ENCODE measurements at regions not wholly inside any gene's neighbourhood (a gene's known extent, or its start where the extent isn't known, plus 50 kb on each side); places are given as distances from the start of the nearest gene placed in this dataset.

GRCh38 chrX:95585321-95585720 is 1099.3 kb upstream of the DIAPH2 start:
- TF ChIP-seq YY1 (IDR thresholded peaks at IDR 0.05) (no peak), CTCF (IDR thresholded peaks at IDR 0.05; ENCODE audit: low read depth, low read length, missing input control) (no peak), MAX (IDR thresholded peaks at IDR 0.05) (no peak), FOXA2 (IDR thresholded peaks at IDR 0.05) (no peak), JUND (IDR thresholded peaks at IDR 0.05) (no peak), TAF1 (conservative IDR thresholded peaks at IDR 0.05) (no peak)
